ENCODE measurements at regions not wholly inside any gene's neighbourhood (a gene's known extent, or its start where the extent isn't known, plus 50 kb on each side); places are given as distances from the start of the nearest gene placed in this dataset.
A peak's percentile ranks its signal among the peaks of the same experiment; 100 is the strongest.

DNA sequence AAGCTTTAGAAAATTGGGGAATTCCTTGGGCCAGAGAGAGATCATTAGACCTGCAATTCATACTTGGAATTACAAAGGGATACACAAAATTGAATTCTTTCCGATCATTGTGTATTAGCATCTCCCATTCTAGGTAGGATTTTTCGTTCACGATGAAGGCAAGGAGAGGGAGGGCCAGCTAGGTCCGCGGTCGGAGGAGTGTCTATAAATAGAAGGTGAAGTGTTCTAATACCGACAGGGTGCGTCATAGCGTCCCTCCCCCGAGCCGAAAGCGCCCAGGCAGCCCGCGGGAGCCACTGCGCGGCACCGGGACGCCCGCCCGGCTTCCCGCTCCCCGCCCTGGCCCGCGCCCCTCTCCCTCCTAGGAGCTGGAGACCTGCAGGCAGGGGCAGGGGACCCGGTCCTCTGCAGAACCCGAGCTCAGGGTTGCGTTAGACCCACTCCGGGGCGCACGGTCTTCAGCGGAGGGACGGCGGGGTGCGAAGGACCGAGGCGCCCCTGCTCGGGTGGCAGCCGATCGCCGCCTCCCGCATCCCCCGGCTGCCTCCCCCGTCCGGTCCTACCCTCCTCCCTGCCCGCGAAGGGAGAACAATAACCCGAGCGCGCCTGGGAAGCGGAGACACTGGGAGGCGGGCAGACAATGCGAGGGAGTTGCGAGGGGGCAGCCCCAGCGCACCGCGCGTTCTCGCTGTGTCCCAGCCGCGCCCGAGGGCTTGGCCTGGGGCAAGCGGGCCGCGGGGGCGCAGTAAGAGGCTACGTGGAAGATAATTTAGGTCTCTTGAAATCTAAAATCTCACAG, 114.2 kb upstream of the SERTAD2 start:
- H3K27ac ChIP-seq (ENCODE audit: low read depth in 2 of 2, low read length in 1 of 2): peak overlapping the region; percentile 98
- H3K4me3 ChIP-seq (ENCODE audit: low read depth in 1 of 2, low read length in 2 of 2): peak overlapping the region; percentile 68 to 93
- no peaks in the 10 kb centered on the region for H3K9me3 ChIP-seq (ENCODE audit: control insufficient read depth in 2 of 2, insufficient read depth in 1 of 2, low read depth in 1 of 2, low read length in 1 of 2)
- H3K27me3 ChIP-seq (ENCODE audit: control insufficient read depth in 1 of 2, insufficient read depth in 2 of 2, low read length in 2 of 2): no peaks in the 10 kb centered on the region
- no peaks in the 10 kb centered on the region for H3K36me3 ChIP-seq (ENCODE audit: control insufficient read depth in 2 of 2, insufficient read depth in 2 of 2, low read length in 1 of 2)
- 0 to 1% methylated on average over 52 to 66 of the region's 66 CpGs for WGBS, 2 donors
- peaks cover 0 to 5% of the 10 kb centered on the region in 2 donors for H3K4me1 ChIP-seq (ENCODE audit: control insufficient read depth in 2 of 2, insufficient read depth in 2 of 2, low read length in 1 of 2)

GRCh38 chr2:64768491-64769005, 114.8 kb upstream of the SERTAD2 start:
- H3K4me3 ChIP-seq (ENCODE audit: low read depth in 1 of 2, low read length in 2 of 2): peak overlapping the region; percentile 68 to 93
- no peaks in the 10 kb centered on the region for H3K9me3 ChIP-seq (ENCODE audit: control insufficient read depth in 2 of 2, insufficient read depth in 1 of 2, low read depth in 1 of 2, low read length in 1 of 2)
- WGBS, 2 donors: 29 to 40% methylated on average over 4 of the region's 4 CpGs
- H3K36me3 ChIP-seq (ENCODE audit: control insufficient read depth in 2 of 2, insufficient read depth in 2 of 2, low read length in 1 of 2): no peaks in the 10 kb centered on the region
- peaks cover 0 to 5% of the 10 kb centered on the region in 2 donors for H3K4me1 ChIP-seq (ENCODE audit: control insufficient read depth in 2 of 2, insufficient read depth in 2 of 2, low read length in 1 of 2)
- no peaks in the 10 kb centered on the region for H3K27me3 ChIP-seq (ENCODE audit: control insufficient read depth in 1 of 2, insufficient read depth in 2 of 2, low read length in 2 of 2)
- H3K27ac ChIP-seq (ENCODE audit: low read depth in 2 of 2, low read length in 1 of 2): peak overlapping the region; percentile 98

GRCh38 chr2:64769392-64770044, 115.8 kb upstream of the SERTAD2 start:
- Histone ChIP-seq H3K27ac (ENCODE audit: low read depth in 2 of 2, low read length in 1 of 2) (no peak overlapping the region), H3K36me3 (ENCODE audit: control insufficient read depth in 2 of 2, insufficient read depth in 2 of 2, low read length in 1 of 2) (no peaks in the 10 kb centered on the region), H3K4me1 (ENCODE audit: control insufficient read depth in 2 of 2, insufficient read depth in 2 of 2, low read length in 1 of 2) (peaks cover 0 to 5% of the 10 kb centered on the region in 2 donors), H3K9me3 (ENCODE audit: control insufficient read depth in 2 of 2, insufficient read depth in 1 of 2, low read depth in 1 of 2, low read length in 1 of 2) (no peaks in the 10 kb centered on the region), H3K27me3 (ENCODE audit: control insufficient read depth in 1 of 2, insufficient read depth in 2 of 2, low read length in 2 of 2) (no peaks in the 10 kb centered on the region), H3K4me3 (ENCODE audit: low read depth in 1 of 2, low read length in 2 of 2) (no peak overlapping the region)
- WGBS, 2 donors: 69 to 82% methylated on average over 6 of the region's 6 CpGs

DNA sequence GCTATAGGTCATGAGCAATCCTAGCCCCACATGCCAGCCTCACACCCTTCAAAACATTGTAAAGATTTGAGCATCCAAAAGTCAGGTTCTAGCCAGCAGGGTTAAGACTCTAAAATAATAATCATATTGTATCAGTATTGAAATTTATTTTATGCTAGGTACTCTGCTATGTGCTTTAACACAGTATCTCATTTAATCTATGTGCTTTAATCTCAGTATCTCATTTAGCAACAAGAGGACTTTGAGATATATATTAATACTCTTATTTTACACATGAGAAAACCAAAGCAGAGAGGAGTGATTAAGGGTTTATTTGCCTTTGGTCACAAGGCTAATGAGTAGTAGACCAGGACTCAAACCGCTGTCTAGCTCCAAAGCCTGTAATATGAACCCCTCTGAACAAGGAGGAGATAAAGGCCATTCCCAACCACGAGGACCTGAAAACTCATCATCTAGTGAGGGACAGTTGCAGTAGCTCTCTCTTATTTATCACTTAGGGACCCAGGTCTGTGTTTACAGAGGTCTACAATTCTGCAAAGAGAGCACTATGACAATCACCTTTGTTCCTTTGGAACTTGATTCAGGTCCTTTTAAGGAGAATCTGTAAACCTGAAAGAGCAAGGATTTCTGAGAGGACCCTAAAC, 116.5 kb upstream of the SERTAD2 start:
- H3K9me3 ChIP-seq (ENCODE audit: control insufficient read depth in 2 of 2, insufficient read depth in 1 of 2, low read depth in 1 of 2, low read length in 1 of 2): no peaks in the 10 kb centered on the region
- H3K27ac ChIP-seq (ENCODE audit: low read depth in 2 of 2, low read length in 1 of 2): no peak overlapping the region
- peaks cover 0 to 5% of the 10 kb centered on the region in 2 donors for H3K4me1 ChIP-seq (ENCODE audit: control insufficient read depth in 2 of 2, insufficient read depth in 2 of 2, low read length in 1 of 2)
- 68 to 76% methylated on average over 2 of the region's 2 CpGs for WGBS, 2 donors
- no peaks in the 10 kb centered on the region for H3K27me3 ChIP-seq (ENCODE audit: control insufficient read depth in 1 of 2, insufficient read depth in 2 of 2, low read length in 2 of 2)
- H3K36me3 ChIP-seq (ENCODE audit: control insufficient read depth in 2 of 2, insufficient read depth in 2 of 2, low read length in 1 of 2): no peaks in the 10 kb centered on the region
- no peak overlapping the region for H3K4me3 ChIP-seq (ENCODE audit: low read depth in 1 of 2, low read length in 2 of 2)

DNA sequence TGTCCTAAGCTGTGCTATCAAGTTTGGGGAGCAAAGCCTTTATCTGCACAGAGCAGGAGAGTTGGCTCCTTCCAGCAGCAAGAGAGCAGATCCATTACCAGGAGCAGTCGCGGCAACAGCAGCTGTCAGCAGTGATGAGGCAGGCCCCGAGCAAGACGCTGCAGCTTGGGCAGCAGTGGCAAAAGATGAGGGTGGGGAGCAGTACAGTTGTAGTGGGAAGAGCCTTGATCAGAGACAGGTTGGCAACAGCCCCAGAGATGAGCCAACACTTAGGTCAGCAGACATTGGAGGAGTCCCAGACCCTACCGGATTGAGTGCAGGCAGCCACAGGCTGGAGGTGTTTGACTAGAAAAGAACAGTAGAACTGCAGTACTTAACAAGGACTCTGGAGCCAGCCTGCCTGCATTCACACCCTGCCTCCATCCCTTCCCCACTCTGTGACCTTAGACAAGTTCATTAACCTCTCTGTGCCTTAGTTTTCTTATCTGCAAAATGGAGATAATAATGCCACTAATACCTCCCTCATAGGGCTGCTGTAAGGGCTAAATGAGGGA, 117.1 kb upstream of the SERTAD2 start:
- Histone ChIP-seq H3K27ac (ENCODE audit: low read depth in 2 of 2, low read length in 1 of 2) (peak overlapping the region in 1 of 2 donors; percentile 11), H3K9me3 (ENCODE audit: control insufficient read depth in 2 of 2, insufficient read depth in 1 of 2, low read depth in 1 of 2, low read length in 1 of 2) (no peaks in the 10 kb centered on the region), H3K4me1 (ENCODE audit: control insufficient read depth in 2 of 2, insufficient read depth in 2 of 2, low read length in 1 of 2) (peaks cover 0 to 5% of the 10 kb centered on the region in 2 donors), H3K27me3 (ENCODE audit: control insufficient read depth in 1 of 2, insufficient read depth in 2 of 2, low read length in 2 of 2) (no peaks in the 10 kb centered on the region), H3K4me3 (ENCODE audit: low read depth in 1 of 2, low read length in 2 of 2) (no peak overlapping the region), H3K36me3 (ENCODE audit: control insufficient read depth in 2 of 2, insufficient read depth in 2 of 2, low read length in 1 of 2) (no peaks in the 10 kb centered on the region)
- 41 to 47% methylated on average over 5 of the region's 5 CpGs for WGBS, 2 donors

- Histone ChIP-seq H3K27ac (ENCODE audit: low read depth in 2 of 2, low read length in 1 of 2) (no peak overlapping the region), H3K36me3 (ENCODE audit: control insufficient read depth in 2 of 2, insufficient read depth in 2 of 2, low read length in 1 of 2) (no peaks in the 10 kb centered on the region), H3K27me3 (ENCODE audit: control insufficient read depth in 1 of 2, insufficient read depth in 2 of 2, low read length in 2 of 2) (no peaks in the 10 kb centered on the region), H3K4me1 (ENCODE audit: control insufficient read depth in 2 of 2, insufficient read depth in 2 of 2, low read length in 1 of 2) (peaks cover 0 to 5% of the 10 kb centered on the region in 2 donors), H3K4me3 (ENCODE audit: low read depth in 1 of 2, low read length in 2 of 2) (no peak overlapping the region), H3K9me3 (ENCODE audit: control insufficient read depth in 2 of 2, insufficient read depth in 1 of 2, low read depth in 1 of 2, low read length in 1 of 2) (no peaks in the 10 kb centered on the region)
- 79 to 83% methylated on average over 1 of the region's 1 CpG for WGBS, 2 donors
Observed at GRCh38 chr2:64771737-64772136, 118.0 kb upstream of the SERTAD2 start.

DNA sequence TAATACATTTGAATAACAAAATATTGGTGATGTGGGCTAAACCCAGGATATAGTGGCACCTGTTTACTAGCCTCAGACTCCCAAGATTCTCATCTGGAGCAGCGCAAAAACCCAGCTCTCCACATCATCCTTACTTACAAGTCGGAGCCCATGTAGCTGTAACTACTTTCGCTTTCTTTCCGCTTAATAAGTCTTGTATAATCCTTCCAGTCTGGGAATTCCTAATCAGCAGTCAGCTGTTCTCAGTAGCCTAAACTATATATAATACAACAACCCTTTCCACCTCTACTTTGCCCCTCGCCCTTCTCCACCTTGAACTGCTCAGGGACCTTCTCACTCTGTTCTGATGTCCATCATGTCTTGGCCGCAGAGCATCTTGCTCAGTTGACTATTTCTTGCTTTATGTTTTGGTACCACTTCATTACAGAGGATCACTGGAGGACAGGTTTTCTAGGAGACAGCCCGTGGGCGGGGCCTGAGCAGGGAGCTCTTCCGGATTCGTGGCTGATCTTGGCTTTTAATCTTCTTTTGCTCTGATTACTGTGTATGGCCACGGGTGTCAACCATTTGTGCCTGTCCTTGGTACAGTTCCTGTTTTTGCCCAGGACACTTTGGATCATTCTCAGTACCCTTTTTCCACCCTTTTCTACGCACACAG, 119.9 kb upstream of the SERTAD2 start:
- no peaks in the 10 kb centered on the region for H3K27me3 ChIP-seq (ENCODE audit: control insufficient read depth in 1 of 2, insufficient read depth in 2 of 2, low read length in 2 of 2)
- WGBS, 2 donors: 74 to 80% methylated on average over 12 of the region's 12 CpGs
- H3K9me3 ChIP-seq (ENCODE audit: control insufficient read depth in 2 of 2, insufficient read depth in 1 of 2, low read depth in 1 of 2, low read length in 1 of 2): no peaks in the 10 kb centered on the region

DNA sequence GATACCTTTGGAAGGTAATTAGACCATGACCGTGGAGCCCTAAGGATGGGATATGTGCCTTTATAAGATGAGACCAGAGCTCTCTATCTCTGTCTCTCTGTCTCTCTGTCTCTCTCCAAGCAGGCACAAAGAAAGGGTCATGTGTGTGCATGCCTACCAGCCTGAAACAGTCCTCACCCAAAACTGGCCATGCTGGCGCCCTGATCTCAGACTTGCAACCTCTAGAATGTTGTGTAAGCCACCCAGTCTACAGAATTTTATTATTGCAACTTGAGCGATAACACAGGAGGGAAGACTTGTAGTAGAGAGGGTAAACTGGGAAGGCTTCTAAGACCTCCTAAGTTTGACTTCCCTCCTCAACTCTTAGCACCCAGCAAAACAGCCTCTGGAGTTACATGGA, 124.1 kb upstream of the SERTAD2 start:
- Histone ChIP-seq H3K4me1 (ENCODE audit: control insufficient read depth in 2 of 2, insufficient read depth in 2 of 2, low read length in 1 of 2) (no peaks in the 10 kb centered on the region), H3K27me3 (ENCODE audit: control insufficient read depth in 1 of 2, insufficient read depth in 2 of 2, low read length in 2 of 2) (no peaks in the 10 kb centered on the region), H3K4me3 (ENCODE audit: low read depth in 1 of 2, low read length in 2 of 2) (no peak overlapping the region), H3K9me3 (ENCODE audit: control insufficient read depth in 2 of 2, insufficient read depth in 1 of 2, low read depth in 1 of 2, low read length in 1 of 2) (no peaks in the 10 kb centered on the region), H3K36me3 (ENCODE audit: control insufficient read depth in 2 of 2, insufficient read depth in 2 of 2, low read length in 1 of 2) (no peaks in the 10 kb centered on the region), H3K27ac (ENCODE audit: low read depth in 2 of 2, low read length in 1 of 2) (no peak overlapping the region)
- WGBS, 2 donors: 93 to 97% methylated on average over 3 of the region's 3 CpGs

More for the DNA sequence above, 119.9 kb upstream of the SERTAD2 start:
- Histone ChIP-seq H3K36me3 (ENCODE audit: control insufficient read depth in 2 of 2, insufficient read depth in 2 of 2, low read length in 1 of 2) (no peaks in the 10 kb centered on the region), H3K4me3 (ENCODE audit: low read depth in 1 of 2, low read length in 2 of 2) (no peak overlapping the region), H3K4me1 (ENCODE audit: control insufficient read depth in 2 of 2, insufficient read depth in 2 of 2, low read length in 1 of 2) (peaks cover 0 to 5% of the 10 kb centered on the region in 2 donors), H3K27ac (ENCODE audit: low read depth in 2 of 2, low read length in 1 of 2) (no peak overlapping the region)

- H3K4me1 ChIP-seq (ENCODE audit: control insufficient read depth in 2 of 2, insufficient read depth in 2 of 2, low read length in 1 of 2): no peaks in the 10 kb centered on the region
- H3K4me3 ChIP-seq (ENCODE audit: low read depth in 1 of 2, low read length in 2 of 2): no peak overlapping the region
- WGBS, 2 donors: 26 to 40% methylated on average over 5 of the region's 5 CpGs
- no peaks in the 10 kb centered on the region for H3K36me3 ChIP-seq (ENCODE audit: control insufficient read depth in 2 of 2, insufficient read depth in 2 of 2, low read length in 1 of 2)
- H3K27me3 ChIP-seq (ENCODE audit: control insufficient read depth in 1 of 2, insufficient read depth in 2 of 2, low read length in 2 of 2): no peaks in the 10 kb centered on the region
- H3K9me3 ChIP-seq (ENCODE audit: control insufficient read depth in 2 of 2, insufficient read depth in 1 of 2, low read depth in 1 of 2, low read length in 1 of 2): no peaks in the 10 kb centered on the region
- H3K27ac ChIP-seq (ENCODE audit: low read depth in 2 of 2, low read length in 1 of 2): peak overlapping the region in 1 of 2 donors; percentile 17
Observed at GRCh38 chr2:64779117-64779690, 125.5 kb upstream of the SERTAD2 start.
